Endothelial cell of umbilical vein (primary cell): ENCODE measurements at regions not wholly inside any gene's neighbourhood (a gene's known extent, or its start where the extent isn't known, plus 50 kb on each side); places are given as distances from the start of the nearest gene placed in this dataset.

ENCODE experiments used
- BruUV-seq: library from RNA; stranded (reverse); fragments of 400-500 nt; replicated peaks from 2 replicates; lab custom pipeline; 2021; lab: Mats Ljungman, UMichigan
- CTCF ChIA-PET: fragments of 300-600, 350-600 bp; sonication (Branson Sonifier 250); formaldehyde crosslinking; loops from one replicate; lab custom pipeline; 2021; ENCODE audit warnings: antibody characterized with exemption, inconsistent platforms; lab: Charles Lee
- POLR2A ChIA-PET: fragments of 300-600, 350-600 bp; sonication (Branson Sonifier 250); formaldehyde crosslinking; loops from one replicate; lab custom pipeline; 2021; ENCODE audit warnings: antibody characterized with exemption, inconsistent platforms; lab: Charles Lee
- DNase-seq: peaks from one replicate; pipeline ENCODE4 v3.0.0-alpha.2; 2011; ENCODE audit warnings: low read depth, low spot score
- FAIRE-seq: peaks from 2 replicates; lab custom pipeline; 2011; peaks lifted over from hg19 to GRCh38; lab: Jason Lieb, UNC
- H2AFZ ChIP-seq: 2 replicates; pipeline ENCODE4 v1.6.0; 2012; ENCODE audit warnings: low read depth, low read length, control low read depth, inconsistent platforms
- H3K27ac ChIP-seq: 2 replicates; pipeline ENCODE4 v1.5.1; 2011; ENCODE audit warnings: low read depth, mild to moderate bottlenecking, control low read depth, low read length, moderate library complexity; ENCODE audit not compliant: insufficient read depth
- H3K27me3 ChIP-seq, 2 experiments: 2 replicates each; pipeline versions ENCODE4 v1.6.0 to v1.6.1; 2011; ENCODE audit warnings: low read length in 2 of 2, mixed read lengths in 1 of 2; ENCODE audit not compliant: control insufficient read depth in 2 of 2, insufficient read depth in 2 of 2
- H3K36me3 ChIP-seq, 2 experiments: 2 replicates in 1 of 2; 3 replicates in 1 of 2; pipeline ENCODE4 v1.5.1; 2011; ENCODE audit warnings: low read length in 2 of 2, mild to moderate bottlenecking in 1 of 2, moderate library complexity in 1 of 2; ENCODE audit not compliant: control insufficient read depth in 2 of 2, insufficient read depth in 2 of 2; ENCODE audit errors: extremely low read depth in 1 of 2
- H3K4me1 ChIP-seq: 3 replicates; pipeline ENCODE4 v1.5.1; 2011; ENCODE audit warnings: mild to moderate bottlenecking, low read length; ENCODE audit not compliant: control insufficient read depth, insufficient read depth; ENCODE audit errors: extremely low read depth
- H3K4me2 ChIP-seq: 2 replicates; pipeline ENCODE4 v1.6.1; 2011; ENCODE audit warnings: low read length, control low read depth, mixed read lengths; ENCODE audit not compliant: insufficient read depth
- H3K4me3 ChIP-seq, 3 experiments: fragments of 200-600 bp in 1 of 3; sonication (generic), shearing (Covaris generic) in 1 of 3; replicated peaks in 1 of 3; 2 replicates each; pipeline ENCODE4 v1.5.1; 2011 to 2016; ENCODE audit warnings: control low read depth in 3 of 3, low read length in 3 of 3, mild to moderate bottlenecking in 2 of 3, inconsistent platforms in 1 of 3, low read depth in 1 of 3, moderate library complexity in 1 of 3; ENCODE audit not compliant: insufficient read depth in 1 of 3
- H3K79me2 ChIP-seq: 2 replicates; pipeline ENCODE4 v1.6.0; 2012; ENCODE audit warnings: low read length, inconsistent platforms; ENCODE audit not compliant: control insufficient read depth, insufficient read depth
- H3K9ac ChIP-seq: replicated peaks from 2 replicates; pipeline ENCODE3; 2011; ENCODE audit warnings: low read length, control low read depth; ENCODE audit not compliant: insufficient read depth; ENCODE audit errors: extremely low read depth
- H3K9me1 ChIP-seq: replicated peaks from 3 replicates; pipeline ENCODE4 v1.6.0; 2011; ENCODE audit warnings: mild to moderate bottlenecking, low read length; ENCODE audit not compliant: control insufficient read depth, insufficient read depth; ENCODE audit errors: extremely low read depth
- H3K9me3 ChIP-seq: replicated peaks from 2 replicates; pipeline ENCODE4 v1.5.1; 2012; ENCODE audit warnings: low read length, inconsistent platforms; ENCODE audit not compliant: control insufficient read depth, insufficient read depth
- H4K20me1 ChIP-seq: replicated peaks from 2 replicates; pipeline ENCODE3; 2011; ENCODE audit warnings: mild to moderate bottlenecking, low read length; ENCODE audit not compliant: control insufficient read depth, insufficient read depth; ENCODE audit errors: extremely low read depth
- CTCF ChIP-seq, 2 donors: IDR thresholded peaks; 1 replicate in 1 of 2; 2 replicates in 1 of 2; pipeline ENCODE4 v1.5.1; 2011; ENCODE audit warnings: low read length in 2 of 2, mild to moderate bottlenecking in 2 of 2, moderate library complexity in 2 of 2, control low read depth in 1 of 2, inconsistent platforms in 1 of 2, low read depth in 1 of 2; ENCODE audit not compliant: insufficient read depth in 1 of 2; ENCODE audit errors: extremely low read depth in 1 of 2
- EZH2 ChIP-seq: IDR thresholded peaks from 2 replicates; pipeline ENCODE4 v1.6.1; 2012; ENCODE audit warnings: borderline replicate concordance, low read depth, mild to moderate bottlenecking, moderate library complexity, low read length, inconsistent platforms; ENCODE audit not compliant: severe bottlenecking
- FOS ChIP-seq: IDR thresholded peaks from 2 replicates; pipeline ENCODE4 v1.6.1; 2011; ENCODE audit warnings: mild to moderate bottlenecking, low read length, moderate library complexity, borderline replicate concordance; ENCODE audit not compliant: insufficient read depth
- GATA2 ChIP-seq: IDR thresholded peaks from 2 replicates; pipeline ENCODE4 v1.7.0; 2011; ENCODE audit warnings: low read depth, mild to moderate bottlenecking, moderate library complexity, mixed read lengths, low read length; ENCODE audit not compliant: insufficient read length, insufficient read depth
- JUN ChIP-seq: IDR thresholded peaks from 2 replicates; pipeline ENCODE4 v1.6.1; 2011; ENCODE audit warnings: borderline replicate concordance, low read depth; ENCODE audit not compliant: insufficient read length, insufficient read depth
- MYC ChIP-seq: IDR thresholded peaks from one replicate; pipeline ENCODE4 v1.6.1; 2011; ENCODE audit warnings: mild to moderate bottlenecking, low read depth, low read length
- POLR2A ChIP-seq: IDR thresholded peaks from 2 replicates; pipeline ENCODE4 v1.6.1; 2012; ENCODE audit warnings: low read depth, mild to moderate bottlenecking, control low read depth, low read length
- POLR2AphosphoS5 ChIP-seq: IDR thresholded peaks from 2 replicates; pipeline ENCODE4 v1.6.1; 2012; ENCODE audit warnings: low read depth, mild to moderate bottlenecking, control low read depth, low read length, moderate library complexity; ENCODE audit not compliant: insufficient read depth
- dilution Hi-C: fragments of 300-500 bp; cut with MboI; formaldehyde crosslinking; loops from one replicate; pipeline ENCODE4 v1.15.0; 2019; ENCODE audit warnings: low sequenced_read_pairs; ENCODE audit not compliant: extremely low pct_ligation_motif_present
- intact Hi-C: fragments of 100-400 bp; cut with micrococcal nuclease; formaldehyde crosslinking; loops from one replicate; pipeline ENCODE4 v1.10.0; 2022
- TF ChIP-seq, protein P1 (sequence below): IDR thresholded peaks from 2 replicates; pipeline ENCODE4 v1.6.1; 2011; ENCODE audit not compliant: insufficient read depth, insufficient read length

DNA sequence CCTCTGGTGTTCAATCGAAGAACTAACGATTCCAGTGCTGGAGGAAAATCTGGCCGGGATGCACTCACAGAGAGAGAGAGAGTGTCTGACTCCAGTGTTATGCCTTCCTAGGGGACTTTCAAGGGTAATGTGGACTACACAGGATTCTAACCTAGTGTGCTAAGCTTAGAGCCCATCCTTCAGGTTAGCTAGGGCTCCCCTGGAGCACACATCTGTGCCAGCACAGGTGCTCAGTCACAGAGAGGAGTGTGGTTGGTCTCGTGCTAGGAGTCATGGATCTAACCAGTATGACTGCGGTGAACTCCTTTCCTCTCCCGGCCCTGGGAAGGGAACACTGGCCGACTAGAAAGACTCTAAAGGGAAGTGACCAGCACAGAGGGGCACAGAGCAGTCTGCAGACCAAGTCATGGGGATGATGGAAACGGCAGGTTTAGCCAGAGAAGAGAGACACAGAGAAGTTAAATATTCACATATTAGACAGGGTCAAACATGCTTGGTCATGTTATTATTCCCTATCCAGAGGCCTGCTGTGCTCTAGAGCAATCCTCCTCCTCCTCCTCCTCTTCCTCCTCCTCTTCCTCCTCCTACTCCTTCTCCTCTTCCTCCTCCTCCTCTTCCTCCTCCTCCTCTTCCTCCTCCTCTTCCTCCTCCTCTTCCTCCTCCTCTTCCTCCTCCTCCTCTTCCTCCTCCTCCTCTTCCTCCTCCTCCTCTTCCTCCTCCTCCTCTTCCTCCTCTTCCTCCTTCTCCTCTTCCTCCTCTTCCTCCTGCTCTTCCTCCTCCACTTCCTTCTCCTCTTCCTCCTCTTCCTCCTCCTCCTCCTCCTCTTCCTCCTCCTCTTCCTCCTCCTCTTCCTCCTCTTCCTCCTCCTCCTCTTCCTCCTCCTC lies 280.3 kb downstream of the XXYLT1 start:
- TF ChIP-seq JUN (no peak), GATA2 (no peak), FOS (no peak), POLR2AphosphoS5 (no peak), POLR2A (no peak), CTCF (IDR thresholded peaks at IDR 0.05; ENCODE audit: extremely low read depth in 1 of 2, insufficient read depth in 1 of 2, low read depth in 1 of 2, low read length in 2 of 2) (no peak), EZH2 (no peak), MYC (no peak)
- TF ChIP-seq, protein P1, sequence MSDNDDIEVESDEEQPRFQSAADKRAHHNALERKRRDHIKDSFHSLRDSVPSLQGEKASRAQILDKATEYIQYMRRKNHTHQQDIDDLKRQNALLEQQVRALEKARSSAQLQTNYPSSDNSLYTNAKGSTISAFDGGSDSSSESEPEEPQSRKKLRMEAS = no peak
- Histone ChIP-seq H3K4me2 (no peak overlapping the region), H3K27ac (no peak overlapping the region), H2AFZ (no peak overlapping the region), H3K9me1 (no peaks in the 10 kb centered on the region), H3K4me1 (no peaks in the 10 kb centered on the region), H3K4me3 (no peak overlapping the region), H3K9me3 (no peaks in the 10 kb centered on the region), H3K36me3 (no peaks in the 10 kb centered on the region), H3K79me2 (no peaks in the 10 kb centered on the region), H3K27me3 (no peaks in the 10 kb centered on the region), H3K9ac (no peak overlapping the region), H4K20me1 (no peaks in the 10 kb centered on the region)
- no peak for DNase-seq
- no peak for FAIRE-seq
- POLR2A ChIA-PET = no interaction called here
- intact Hi-C loops = no loop called here
- CTCF ChIA-PET = no interaction called here
- no TSS peak for BruUV-seq
- dilution Hi-C loops = no loop called here
